Activated CD8-positive, alpha-beta memory T cell treated with anti-CD3 and anti-CD28 coated beads for 36 hours (primary cell): ENCODE measurements at regions not wholly inside any gene's neighbourhood (a gene's known extent, or its start where the extent isn't known, plus 50 kb on each side); places are given as distances from the start of the nearest gene placed in this dataset.

Experiments
- CTCF ChIA-PET: fragments of 350-600 bp; sonication (Branson Sonifier 250); formaldehyde crosslinking; loops from one replicate; lab custom pipeline; 2021; ENCODE audit warnings: antibody characterized with exemption; lab: Charles Lee
- POLR2A ChIA-PET: fragments of 350-600 bp; sonication (Branson Sonifier 250); formaldehyde crosslinking; loops from one replicate; lab custom pipeline; 2021; ENCODE audit warnings: antibody characterized with exemption; lab: Charles Lee

DNA sequence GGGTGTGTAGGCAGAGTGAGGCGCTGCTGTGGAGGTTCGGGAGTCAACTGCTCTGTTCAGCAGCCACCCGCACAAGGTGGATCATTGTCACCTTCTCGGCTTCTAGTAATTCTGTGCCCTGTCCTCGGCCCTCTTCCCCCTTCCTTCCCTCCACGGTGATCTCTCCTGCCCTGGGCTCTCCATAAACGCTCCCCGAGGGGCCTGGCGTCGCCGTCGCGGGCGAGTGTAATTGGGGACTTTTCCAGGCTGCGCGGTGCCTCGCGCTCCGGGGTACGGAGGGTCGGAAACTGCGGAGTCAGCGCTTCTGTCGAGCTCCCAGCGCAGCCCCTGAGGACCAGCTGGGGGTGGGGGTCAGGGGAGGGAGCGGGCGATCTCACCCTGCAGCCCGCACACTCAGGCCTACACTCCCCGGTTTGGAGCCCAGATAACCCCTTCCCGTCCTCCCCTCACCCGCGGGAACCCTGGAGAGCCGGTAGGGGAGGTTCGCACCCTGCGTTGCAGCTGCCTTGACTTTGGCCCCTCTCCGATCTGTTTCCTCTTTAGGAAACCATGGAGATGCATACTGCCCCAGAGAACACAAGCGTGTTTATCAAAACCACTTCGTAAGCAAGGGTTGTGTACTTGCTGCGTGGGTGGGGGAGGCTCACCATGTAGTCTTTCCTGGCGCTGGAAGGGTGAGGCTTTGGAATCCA is 188.3 kb upstream of the ZNF618 start:
- ChIA-PET POLR2A (no interaction called here), CTCF (no interaction called here)

DNA sequence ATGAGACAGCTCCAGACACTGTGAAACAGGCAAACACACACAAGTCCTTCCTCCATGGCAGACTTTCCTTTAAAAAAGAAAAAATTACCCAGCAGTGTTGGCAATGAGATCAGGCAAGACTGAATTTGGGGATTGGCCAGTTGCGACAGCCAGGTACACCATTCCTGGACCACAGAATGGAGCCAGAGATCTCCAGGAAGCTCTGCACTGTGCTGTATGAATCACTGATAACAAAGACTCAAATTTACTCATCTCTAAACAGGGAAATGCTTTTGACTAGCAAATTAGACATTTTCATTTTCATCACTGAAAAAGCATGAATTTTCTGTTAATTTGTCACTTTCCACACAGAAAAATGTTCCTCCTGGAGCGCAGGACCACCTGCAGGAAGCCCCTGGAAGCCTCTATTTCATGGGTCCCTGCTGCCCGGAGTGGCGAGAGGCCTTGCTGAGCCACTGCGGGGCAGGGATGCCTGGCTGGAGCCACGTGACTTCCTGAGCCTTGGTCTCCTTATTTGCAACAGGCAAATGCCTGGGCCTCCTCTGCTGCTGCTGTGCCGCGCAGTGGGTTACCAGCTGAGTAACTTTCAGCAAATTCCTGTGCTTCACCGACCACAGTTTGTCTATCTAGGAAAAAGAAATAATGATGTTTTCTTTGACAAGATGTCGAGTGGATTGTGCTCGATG is 185.9 kb upstream of the ZNF618 start:
- ChIA-PET POLR2A (no interaction called here), CTCF (no interaction called here)

DNA sequence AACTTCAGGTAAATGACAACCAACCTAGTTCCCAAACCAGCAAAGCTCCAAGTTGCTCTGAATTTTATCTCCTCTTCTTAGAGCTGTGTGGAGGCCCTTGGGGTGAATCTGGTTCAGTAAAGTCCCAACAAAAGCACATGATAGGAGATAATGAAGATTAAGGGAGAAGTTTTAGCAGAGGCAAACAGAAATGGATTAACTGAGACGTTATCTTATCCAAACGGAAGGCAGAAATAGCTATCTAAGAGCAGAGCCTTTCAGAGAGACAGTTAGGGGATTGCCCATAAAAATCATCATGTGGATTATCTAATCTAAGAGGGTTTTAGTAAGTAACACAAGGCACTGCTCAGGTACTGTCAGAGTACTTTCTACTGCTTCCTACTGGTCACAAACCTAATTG is 183.9 kb upstream of the ZNF618 start:
- ChIA-PET CTCF (no interaction called here), POLR2A (no interaction called here)

DNA sequence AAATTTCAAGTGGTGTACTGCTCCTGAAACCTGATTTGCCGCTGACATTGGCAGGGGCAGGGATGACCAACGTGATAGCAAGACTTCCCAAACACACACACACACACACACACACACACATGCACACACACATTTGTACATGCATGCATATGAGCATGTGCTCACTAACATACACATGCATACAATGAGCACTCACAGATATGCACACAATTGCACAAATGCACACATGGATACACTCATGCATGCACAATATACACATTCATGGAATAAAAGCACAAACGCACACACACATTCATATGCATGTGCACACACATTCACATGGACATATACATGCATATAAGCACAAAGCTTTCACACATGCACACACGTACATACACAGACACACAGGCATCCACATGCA is 181.2 kb upstream of the ZNF618 start:
- POLR2A ChIA-PET, result no interaction called here
- CTCF ChIA-PET, result no interaction called here

DNA sequence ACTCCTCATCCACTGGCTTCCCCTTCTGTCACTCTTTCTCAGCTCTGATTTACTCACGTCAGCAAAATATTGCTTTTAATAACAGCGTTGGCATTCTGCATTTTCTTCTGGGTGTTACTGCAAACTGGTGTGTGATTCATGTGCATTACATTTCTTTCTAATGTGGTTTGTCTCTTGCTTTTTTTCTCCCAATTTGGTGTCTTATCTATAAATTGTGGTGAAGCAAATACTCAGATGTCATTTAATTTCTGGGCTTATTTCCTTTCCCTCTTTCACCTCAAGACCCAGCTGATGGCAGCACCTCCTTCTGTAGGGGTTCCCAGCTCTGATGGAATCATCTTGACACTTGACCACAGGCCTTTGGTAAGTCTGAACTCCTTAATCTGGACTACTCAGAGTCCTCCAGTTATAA is 180.7 kb upstream of the ZNF618 start:
- ChIA-PET POLR2A (no interaction called here), CTCF (no interaction called here)

DNA sequence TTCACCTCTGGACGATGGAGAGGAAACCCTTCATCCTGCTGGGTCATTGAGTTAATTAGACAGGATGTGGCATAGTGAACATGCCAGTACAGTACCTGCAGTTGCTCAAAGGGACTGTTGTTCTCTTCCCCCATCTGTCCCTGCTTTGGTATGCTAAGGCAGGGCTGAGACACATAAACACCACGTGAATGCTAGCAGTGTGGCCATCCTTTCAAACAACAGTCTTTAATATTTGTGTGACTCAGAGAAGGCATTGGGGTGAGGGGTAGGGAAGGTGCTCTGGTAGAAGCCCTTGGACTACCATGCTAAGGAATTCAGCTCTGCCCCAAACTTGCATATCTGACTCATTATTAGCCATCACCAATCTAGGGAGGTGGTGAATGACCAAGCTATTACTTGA is 180.2 kb upstream of the ZNF618 start:
- ChIA-PET CTCF (no interaction called here), POLR2A (no interaction called here)

DNA sequence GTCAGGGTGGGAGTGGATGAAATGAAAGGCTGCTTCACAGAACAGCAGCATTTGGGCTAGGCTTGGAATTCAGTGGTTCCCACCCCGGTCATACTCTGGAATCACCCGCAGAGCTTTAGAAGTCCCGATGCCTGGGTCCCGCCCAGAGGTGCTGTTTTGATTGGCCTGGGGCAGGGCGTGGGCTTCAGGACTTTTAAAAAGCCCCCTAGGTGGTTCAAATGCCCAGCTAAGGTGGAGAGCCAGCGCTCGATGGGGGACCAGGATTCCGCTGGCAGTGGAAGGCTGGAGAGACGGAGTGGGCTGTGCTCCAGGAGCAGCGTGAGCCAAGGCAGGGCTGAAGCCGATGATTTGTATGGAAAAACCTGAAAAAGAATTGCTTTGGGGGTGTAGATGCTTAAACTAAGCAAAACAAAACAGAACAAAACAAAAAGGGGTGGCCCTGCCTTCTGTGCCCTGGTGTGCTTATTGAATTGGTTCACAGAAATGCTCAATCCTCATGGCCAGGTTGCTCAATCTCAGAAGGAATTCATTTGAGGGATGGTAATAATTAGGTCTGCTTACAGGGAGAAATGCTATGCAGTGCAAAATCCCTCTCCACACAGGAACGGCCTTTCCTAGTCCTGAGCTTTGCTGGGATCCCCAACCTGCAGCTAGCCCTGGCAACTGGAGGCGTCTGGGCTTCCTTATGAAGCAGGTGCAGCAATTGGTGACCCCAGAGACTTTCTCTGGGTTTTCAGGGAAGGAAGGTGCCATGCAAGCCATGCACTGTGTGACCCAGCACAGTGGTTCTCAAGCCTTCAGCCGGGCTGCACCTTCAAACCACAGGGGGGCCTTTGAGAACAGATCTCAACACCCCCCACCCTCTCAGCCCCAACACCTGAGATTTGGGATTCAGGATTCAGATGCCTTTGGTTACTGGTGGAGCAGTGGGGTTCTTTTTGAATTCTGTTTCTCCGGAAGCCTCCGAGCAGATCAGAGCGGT is 174.0 kb upstream of the ZNF618 start:
- CTCF ChIA-PET, result no interaction called here
- POLR2A ChIA-PET, result no interaction called here

DNA sequence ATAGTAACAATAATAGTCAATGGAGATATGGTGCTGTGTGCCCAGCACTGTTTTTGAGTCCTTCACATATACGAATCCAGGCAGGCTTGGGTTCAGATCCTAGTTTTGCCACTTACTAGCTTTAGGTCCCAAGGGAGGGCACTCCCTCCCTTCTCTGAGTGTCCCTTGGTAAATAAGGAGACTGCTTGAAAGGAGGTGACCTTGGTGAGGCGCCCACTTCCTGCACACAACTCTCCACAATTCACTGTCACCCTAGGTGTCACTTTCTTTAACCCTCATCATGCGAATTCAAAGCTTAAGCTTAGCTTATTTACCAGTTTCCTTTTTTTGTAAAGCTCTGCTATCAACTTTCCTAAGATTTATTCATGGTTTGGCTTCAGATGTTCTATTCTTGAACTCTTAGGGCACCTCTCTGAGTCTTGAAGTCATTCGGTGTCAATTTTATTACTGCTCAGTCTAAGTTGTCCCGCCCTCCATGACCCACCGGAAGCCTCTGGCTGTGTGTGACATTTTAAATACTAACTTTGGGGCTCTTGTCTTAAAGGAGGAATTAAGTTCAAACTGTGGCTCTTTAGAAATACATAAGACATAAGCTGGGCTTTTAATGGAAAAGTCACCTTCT is 170.7 kb upstream of the ZNF618 start:
- POLR2A ChIA-PET, result no interaction called here
- CTCF ChIA-PET, result interaction anchor here (0.7 kb wide), 1 partner anchor 251 kb away, joined by 3 read pairs; no protein-coding TSS in a partner anchor

DNA sequence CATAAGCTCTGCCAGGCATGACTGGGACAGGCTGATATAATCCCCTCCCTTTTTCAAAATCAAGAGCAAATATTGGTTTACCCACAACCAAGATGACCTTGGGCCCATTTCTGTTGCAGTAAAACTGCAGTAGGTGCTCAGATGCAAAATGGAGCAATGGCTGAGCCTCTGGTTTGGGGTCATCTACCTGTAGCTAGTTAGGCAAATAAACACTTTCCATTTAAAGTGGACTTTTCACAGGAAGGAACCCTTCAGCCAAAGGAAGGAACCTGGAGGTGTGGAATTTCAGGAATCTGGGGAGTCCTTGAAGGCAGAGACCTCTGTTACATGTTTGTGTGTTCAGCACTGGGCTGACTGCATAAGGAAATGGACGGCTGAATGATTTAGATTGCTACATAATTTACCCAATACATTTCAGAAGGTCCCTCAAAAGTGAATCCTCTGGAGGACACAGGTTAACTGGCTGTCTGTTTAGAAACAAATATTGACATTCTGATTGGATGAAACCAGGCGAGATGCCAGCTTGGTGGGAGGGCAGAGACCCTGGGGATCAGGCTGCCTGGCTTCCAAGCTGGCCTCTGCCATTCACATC is 170.1 kb upstream of the ZNF618 start:
- POLR2A ChIA-PET, result no interaction called here
- CTCF ChIA-PET, result interaction anchor here (0.7 kb wide), 1 partner anchor 251 kb away, joined by 3 read pairs; no protein-coding TSS in a partner anchor

DNA sequence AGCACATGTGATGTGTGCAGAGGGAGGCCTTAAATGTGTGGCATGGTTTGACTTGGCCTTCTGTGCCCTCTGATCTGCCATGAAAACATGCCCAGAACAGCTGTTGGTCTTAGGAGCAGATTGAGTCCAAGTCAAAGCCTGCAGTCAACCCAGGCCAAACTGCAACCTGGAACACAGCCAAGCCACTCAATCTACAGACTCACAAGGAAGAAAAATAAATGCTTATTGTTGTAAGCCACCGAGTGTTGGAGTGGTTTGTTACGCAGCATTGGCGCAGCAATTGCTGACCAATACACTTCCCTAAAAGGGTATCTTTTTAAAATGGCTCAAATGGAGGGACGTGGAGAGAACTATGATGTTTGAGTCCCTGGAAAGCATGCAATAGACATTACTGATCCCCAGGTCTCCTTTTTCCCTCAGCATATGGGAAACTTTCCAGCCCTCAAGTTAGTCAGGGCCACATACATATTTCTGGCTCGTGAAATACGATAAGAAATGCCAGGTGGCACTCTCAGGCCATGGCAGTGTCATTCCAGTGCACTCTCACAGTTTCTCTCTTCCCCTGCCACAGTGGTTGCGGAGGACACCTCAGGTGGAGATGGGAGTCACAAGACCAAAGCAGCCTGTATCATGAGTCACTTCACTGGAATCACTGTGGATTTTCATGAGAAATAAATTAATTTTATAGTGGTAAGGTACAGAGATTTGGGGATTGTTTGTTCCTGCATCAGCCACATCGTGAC is 168.0 kb upstream of the ZNF618 start:
- POLR2A ChIA-PET, result no interaction called here
- CTCF ChIA-PET, result no interaction called here

DNA sequence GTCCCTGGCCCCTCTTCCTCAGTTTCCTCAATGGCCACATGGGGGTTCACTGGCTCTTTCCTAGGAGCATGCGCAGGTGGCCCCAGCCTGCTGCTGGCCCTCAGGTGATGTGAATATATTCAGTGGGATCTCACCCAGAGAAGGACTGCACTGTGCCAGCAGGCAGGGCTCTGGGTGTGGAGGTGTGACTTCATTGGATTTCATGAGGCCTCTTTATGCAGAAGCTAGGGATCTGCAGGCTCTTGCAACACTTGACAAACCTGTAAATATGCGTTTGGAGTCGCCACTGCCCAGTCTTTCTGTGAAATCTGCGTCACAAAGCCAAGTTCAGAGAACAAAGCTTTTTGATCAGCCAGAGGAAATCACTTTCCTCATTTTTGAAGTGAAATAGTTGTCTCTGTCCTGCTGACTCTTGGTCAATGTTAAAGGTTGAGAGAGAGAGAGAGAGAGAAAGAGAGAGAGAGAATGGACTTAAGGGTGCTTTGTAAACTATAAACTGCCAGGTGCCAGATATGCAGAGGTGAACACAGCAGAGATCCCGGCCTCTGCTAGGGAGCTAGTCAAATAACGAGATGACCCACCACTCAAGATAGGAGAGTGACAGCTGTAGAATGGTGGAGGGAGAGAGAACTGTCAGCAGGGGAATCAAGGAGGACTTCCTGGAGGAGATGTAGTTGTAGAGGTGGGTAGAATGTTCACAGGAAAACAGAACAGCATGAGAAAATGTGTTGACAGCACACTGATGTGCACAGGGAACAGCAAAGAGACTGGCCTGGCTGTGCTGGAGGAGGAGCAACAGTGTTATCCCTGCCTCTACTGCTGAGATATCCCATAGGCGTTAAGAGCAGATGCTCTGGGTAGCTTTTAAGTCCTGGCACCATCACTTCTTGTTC is 167.0 kb upstream of the ZNF618 start:
- POLR2A ChIA-PET, result interaction anchor here (0.6 kb wide), 1 partner anchor 197 kb away, joined by 5 read pairs; no protein-coding TSS in a partner anchor
- CTCF ChIA-PET, result no interaction called here

DNA sequence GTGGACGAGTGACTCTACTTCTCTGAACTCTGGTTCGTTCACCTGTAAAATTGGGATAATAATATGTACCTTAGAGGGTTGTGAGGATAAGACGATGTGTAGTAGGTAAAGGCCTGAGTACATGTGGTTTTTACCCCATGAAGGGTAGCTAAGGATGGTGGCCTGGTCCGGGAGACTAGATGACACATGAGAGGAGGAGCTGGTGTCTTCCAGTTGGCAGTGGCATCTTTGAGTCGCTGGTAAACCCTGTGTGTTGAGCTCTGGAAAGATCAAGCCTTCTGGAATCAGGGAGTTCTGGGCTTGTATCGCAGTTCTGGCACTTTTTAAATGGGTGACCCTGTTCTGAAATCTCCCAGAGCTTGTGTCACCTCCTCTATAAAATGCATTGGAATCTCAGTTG is 166.4 kb upstream of the ZNF618 start:
- POLR2A ChIA-PET, result interaction anchor here (0.6 kb wide), 1 partner anchor 198 kb away, joined by 5 read pairs; no protein-coding TSS in a partner anchor
- CTCF ChIA-PET, result no interaction called here

DNA sequence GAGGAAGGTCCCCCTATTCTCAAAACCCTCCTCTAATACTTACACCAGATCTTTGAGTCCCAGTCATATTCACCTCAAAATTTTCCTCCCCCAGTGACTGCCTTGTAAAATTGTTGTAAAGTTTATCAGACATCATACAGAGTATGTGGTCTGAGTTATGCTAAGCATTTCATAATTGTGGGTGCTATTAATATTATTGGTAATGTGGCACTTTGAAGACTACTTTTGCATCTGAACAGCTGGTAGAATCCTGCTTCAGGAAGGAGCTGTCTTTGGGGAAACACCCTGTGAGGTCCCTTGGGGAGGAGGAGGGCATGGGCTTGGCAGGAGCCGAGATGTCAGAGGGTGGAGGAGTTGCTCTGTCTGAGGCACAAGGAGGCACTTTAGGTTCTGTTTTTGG is 164.9 kb upstream of the ZNF618 start:
- ChIA-PET POLR2A (no interaction called here), CTCF (no interaction called here)

DNA sequence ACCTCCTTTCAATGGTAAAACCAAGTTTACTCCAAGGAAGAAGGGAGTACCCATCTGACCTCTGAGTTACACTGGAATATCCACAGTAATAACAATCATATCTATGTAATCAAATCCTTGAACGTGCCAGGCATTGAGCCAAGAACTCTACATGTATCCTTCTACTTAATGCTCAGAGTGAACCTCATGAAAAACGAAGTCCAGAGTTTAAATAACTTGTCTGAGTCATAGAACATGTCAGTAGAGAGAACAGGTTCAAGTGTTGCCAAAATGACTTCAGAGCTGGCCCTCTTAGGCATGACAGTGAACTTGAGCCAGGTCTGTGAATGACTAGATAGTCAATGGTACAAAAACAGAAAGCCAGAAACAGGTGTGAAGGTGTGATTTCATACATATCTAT is 164.1 kb upstream of the ZNF618 start:
- CTCF ChIA-PET, result no interaction called here
- POLR2A ChIA-PET, result no interaction called here

DNA sequence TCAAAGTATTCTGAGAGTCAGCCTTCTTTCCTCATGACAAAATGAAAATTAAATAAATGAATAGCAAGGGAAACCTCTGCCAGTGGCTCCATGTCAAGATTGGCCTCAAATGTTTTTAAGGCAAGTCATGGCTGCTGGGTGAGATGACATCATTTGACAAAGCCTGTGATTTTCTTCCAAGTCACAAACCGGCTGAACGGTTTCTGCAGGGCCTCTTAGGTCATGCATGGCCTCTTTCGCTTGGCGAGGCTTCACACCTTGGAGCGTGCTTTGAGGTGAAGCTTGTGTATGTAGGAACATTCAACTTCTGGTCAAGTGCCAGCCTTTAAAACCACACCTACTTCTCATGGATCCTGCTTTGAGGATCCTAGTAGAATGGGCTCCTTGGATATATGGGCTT is 161.0 kb upstream of the ZNF618 start:
- ChIA-PET CTCF (no interaction called here), POLR2A (no interaction called here)

DNA sequence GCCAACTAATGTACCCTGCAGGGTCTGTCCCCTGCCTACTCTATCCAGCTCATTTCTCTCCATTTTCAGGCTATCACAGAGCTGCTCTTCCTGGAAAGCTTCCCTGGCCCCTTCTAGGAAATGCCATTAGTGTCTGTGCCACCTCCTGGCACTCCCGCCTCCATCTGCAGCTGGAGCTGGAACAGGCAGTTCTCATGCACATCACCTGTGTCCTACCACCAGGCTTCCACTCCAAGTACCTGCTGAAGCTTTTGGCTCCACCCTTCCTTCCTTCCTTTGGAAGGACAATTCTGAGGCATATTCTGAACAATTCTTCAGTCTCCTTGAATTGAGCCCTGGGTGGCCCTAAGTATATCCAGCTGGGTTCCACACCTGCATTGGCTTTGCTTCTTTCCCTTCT is 156.2 kb upstream of the ZNF618 start:
- ChIA-PET POLR2A (no interaction called here), CTCF (no interaction called here)

DNA sequence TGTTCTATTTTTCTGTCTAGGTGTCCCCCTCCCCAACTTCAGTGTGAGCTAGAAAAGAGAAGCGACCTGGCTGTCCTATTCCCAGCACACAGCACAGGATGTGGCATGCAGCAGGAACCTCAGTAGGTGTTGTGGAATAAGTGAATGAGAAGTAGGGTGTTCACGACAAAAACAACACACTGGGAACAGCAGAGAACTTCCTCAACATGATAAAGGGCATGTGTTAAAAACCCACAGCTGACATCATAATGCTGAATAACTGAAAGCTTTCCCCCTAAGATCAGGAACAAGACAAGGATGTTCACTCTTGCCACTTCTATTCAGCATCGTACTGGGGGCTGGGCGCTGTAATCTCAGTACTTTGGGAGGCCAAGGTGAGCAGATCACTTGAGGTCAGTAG is 155.6 kb upstream of the ZNF618 start:
- POLR2A ChIA-PET, result no interaction called here
- CTCF ChIA-PET, result no interaction called here

DNA sequence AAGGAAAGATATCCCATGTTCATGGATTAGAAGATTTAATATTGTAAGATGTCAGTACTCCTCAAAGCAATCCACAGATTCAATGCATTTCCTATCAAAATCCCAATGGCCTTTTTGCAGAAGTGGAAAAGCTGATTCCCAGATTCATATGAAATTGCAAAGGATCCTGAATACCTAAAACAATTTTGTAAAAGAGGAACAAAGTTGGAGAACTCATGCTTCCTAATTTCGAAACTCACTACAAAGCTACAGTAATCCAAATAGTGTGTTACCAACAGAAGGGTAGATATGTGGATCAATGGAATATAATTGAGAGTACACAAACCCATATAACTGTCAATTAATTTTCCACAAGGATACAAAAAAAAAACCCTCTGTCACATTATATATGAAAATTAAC is 154.3 kb upstream of the ZNF618 start:
- CTCF ChIA-PET, result no interaction called here

More for the DNA sequence above, 154.3 kb upstream of the ZNF618 start:
- POLR2A ChIA-PET, result no interaction called here
